ENCODE measurements at regions not wholly inside any gene's neighbourhood (a gene's known extent, or its start where the extent isn't known, plus 50 kb on each side); places are given as distances from the start of the nearest gene placed in this dataset.

- TF ChIP-seq POLR2A (IDR thresholded peaks at IDR 0.05) (no peak), POLR2AphosphoS5 (IDR thresholded peaks at IDR 0.05) (no peak)
- TF ChIP-seq, protein P1, sequence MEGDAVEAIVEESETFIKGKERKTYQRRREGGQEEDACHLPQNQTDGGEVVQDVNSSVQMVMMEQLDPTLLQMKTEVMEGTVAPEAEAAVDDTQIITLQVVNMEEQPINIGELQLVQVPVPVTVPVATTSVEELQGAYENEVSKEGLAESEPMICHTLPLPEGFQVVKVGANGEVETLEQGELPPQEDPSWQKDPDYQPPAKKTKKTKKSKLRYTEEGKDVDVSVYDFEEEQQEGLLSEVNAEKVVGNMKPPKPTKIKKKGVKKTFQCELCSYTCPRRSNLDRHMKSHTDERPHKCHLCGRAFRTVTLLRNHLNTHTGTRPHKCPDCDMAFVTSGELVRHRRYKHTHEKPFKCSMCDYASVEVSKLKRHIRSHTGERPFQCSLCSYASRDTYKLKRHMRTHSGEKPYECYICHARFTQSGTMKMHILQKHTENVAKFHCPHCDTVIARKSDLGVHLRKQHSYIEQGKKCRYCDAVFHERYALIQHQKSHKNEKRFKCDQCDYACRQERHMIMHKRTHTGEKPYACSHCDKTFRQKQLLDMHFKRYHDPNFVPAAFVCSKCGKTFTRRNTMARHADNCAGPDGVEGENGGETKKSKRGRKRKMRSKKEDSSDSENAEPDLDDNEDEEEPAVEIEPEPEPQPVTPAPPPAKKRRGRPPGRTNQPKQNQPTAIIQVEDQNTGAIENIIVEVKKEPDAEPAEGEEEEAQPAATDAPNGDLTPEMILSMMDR (IDR thresholded peaks at IDR 0.05), result no peak
Observed at GRCh38 chr6:147752689-147753403, 244.4 kb downstream of the SAMD5 start.

All from breast epithelium (tissue), 3 donors.